ENCODE measurements at regions not wholly inside any gene's neighbourhood (a gene's known extent, or its start where the extent isn't known, plus 50 kb on each side); places are given as distances from the start of the nearest gene placed in this dataset.

DNA sequence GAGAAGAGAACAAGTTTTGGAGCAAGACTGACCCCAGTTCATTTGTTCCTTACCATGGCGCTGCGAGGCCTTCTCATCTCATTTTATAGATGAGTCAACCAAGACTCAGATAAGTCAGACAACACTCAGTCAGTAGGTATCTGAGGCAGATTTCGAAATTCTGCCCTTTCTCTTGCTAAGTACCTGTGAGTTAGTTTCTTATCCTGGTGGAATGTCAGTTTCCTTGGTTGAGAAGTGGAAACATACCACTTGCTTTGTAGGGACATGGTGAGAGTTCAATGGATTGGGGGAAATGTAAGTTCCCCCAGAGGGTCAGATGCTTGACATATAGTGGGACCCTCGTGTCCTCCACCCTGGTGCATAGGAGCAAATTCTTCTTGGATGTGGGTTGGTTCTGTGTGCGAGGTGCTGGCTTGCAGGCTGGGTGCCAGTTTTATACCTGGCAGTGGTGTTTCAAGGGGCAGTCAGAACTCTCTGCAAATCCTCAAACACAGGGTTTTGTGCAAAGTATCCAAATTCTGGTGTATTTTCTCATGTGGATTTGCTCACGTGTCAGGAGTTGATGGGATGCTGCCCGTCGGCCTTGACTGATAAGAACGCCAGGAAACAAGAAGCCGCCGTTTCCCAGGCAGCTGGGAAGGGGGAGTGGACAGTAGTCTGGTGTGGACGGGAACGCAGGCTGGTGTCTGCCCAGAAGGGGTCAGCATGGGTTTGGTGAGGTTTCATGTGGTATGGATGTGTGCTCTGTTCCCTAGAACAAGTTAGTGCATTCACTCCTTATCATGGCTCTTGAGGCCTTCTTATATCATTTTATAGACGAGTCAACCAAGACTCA is 61.1 kb upstream of the CIBAR2 start:
- Histone ChIP-seq H3K4me2 (ENCODE audit: low read length) (no peak overlapping the region), H2BK120ac (ENCODE audit: low read depth, low read length) (no peak overlapping the region), H3K56ac (ENCODE audit: low read length) (peak overlapping the region; percentile 0), H3K36me3 (ENCODE audit: control insufficient read depth, insufficient read depth, low read length) (no peaks in the 10 kb centered on the region), H2BK15ac (replicated peaks; ENCODE audit: low read depth) (no peak overlapping the region), H3K27me3 (ENCODE audit: insufficient read depth, low read length, poor library complexity) (no peaks in the 10 kb centered on the region), H3K18ac (ENCODE audit: low read length) (no peak overlapping the region), H2BK5ac (ENCODE audit: low read length) (no peak overlapping the region), H3K4me3 (ENCODE audit: low read length) (no peak overlapping the region), H2AK5ac (ENCODE audit: low read length) (no peak overlapping the region), H3K9ac (ENCODE audit: low read length) (no peak overlapping the region), H3K4ac (ENCODE audit: low read depth, low read length) (no peak overlapping the region), H3K79me1 (ENCODE audit: low read length) (peaks cover 24% of the 10 kb centered on the region), H4K8ac (ENCODE audit: low read depth, low read length) (no peak overlapping the region), H3K4me1 (ENCODE audit: control insufficient read depth, low read depth, low read length) (peaks cover 10% of the 10 kb centered on the region), H3K23ac (ENCODE audit: low read length) (peak overlapping the region; percentile 48), H3K79me2 (ENCODE audit: control insufficient read depth, insufficient read depth, low read length) (peaks cover 60% of the 10 kb centered on the region), H4K5ac (ENCODE audit: low read length) (no peak overlapping the region), H3K27ac (ENCODE audit: low read depth, low read length) (no peak overlapping the region)
- peak; percentile 80 for DNase-seq
- no CpG with 5 or more reads among the region's 14 CpGs for WGBS (ENCODE audit: extremely low coverage, insufficient coverage, low lambda C conversion rate)

DNA sequence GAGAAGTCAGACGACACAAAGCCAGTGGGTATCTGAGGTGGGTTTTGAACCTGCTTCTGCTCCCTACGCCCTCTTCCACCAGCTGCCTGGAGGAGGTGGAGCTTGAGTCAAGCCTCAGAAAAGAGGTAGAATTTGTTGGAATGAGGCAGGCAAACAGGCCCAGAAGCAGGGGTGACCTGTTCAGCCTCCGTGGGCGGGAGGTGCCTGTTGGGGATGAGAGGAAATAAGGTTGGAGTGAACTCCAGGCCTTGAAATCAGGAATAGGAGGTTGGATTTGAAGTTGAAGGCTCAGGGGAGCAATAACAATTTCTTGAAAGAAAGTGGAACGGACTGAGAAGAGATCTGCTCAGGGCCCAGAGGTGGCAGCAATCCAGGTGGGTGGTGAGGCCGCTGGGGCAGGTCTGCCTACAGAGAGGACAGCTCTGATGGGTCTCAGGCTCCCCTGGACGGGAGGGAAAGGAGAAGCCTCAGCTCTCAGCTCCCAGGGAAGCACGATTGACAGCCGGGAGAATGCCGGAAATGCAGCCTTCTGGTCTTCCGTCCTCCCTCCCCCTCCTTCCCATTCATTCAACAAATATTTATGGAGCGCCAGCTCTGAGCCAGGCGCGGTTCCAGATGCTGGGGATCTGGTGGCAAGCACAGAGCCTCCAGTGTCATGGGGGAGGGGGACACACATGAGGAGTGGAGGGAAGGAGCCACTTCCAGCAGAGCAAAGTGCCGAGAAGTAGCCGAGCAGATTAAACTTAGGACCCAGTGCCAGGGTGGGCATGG is 61.9 kb upstream of the CIBAR2 start:
- H3K9ac ChIP-seq (ENCODE audit: low read length), result peak overlapping the region; percentile 43
- no CpG with 5 or more reads among the region's 16 CpGs for WGBS (ENCODE audit: extremely low coverage, insufficient coverage, low lambda C conversion rate)
- H4K5ac ChIP-seq (ENCODE audit: low read length), result no peak overlapping the region
- H2BK120ac ChIP-seq (ENCODE audit: low read depth, low read length), result no peak overlapping the region
- no peak overlapping the region for H4K8ac ChIP-seq (ENCODE audit: low read depth, low read length)
- no peak overlapping the region for H3K4me2 ChIP-seq (ENCODE audit: low read length)
- no peak overlapping the region for H2BK5ac ChIP-seq (ENCODE audit: low read length)
- H3K23ac ChIP-seq (ENCODE audit: low read length), result no peak overlapping the region
- peaks cover 62% of the 10 kb centered on the region for H3K79me2 ChIP-seq (ENCODE audit: control insufficient read depth, insufficient read depth, low read length)
- H3K79me1 ChIP-seq (ENCODE audit: low read length), result peaks cover 27% of the 10 kb centered on the region
- no peak overlapping the region for H2AK5ac ChIP-seq (ENCODE audit: low read length)
- no peak overlapping the region for H2BK15ac ChIP-seq (replicated peaks; ENCODE audit: low read depth)
- peak overlapping the region; percentile 11 for H3K18ac ChIP-seq (ENCODE audit: low read length)
- H3K4me3 ChIP-seq (ENCODE audit: low read length), result no peak overlapping the region
- H3K27ac ChIP-seq (ENCODE audit: low read depth, low read length), result peak overlapping the region; percentile 10
- H3K4ac ChIP-seq (ENCODE audit: low read depth, low read length), result no peak overlapping the region
- H3K56ac ChIP-seq (ENCODE audit: low read length), result no peak overlapping the region
- no peaks in the 10 kb centered on the region for H3K36me3 ChIP-seq (ENCODE audit: control insufficient read depth, insufficient read depth, low read length)
- peak; percentile 85 for DNase-seq
- peaks cover 10% of the 10 kb centered on the region for H3K4me1 ChIP-seq (ENCODE audit: control insufficient read depth, low read depth, low read length)
- H3K27me3 ChIP-seq (ENCODE audit: insufficient read depth, low read length, poor library complexity), result no peaks in the 10 kb centered on the region

GRCh38 chr16:85174871-85175723 is 62.8 kb upstream of the CIBAR2 start:
- H3K79me2 ChIP-seq (ENCODE audit: control insufficient read depth, insufficient read depth, low read length), result peaks cover 69% of the 10 kb centered on the region
- no peak overlapping the region for H2BK120ac ChIP-seq (ENCODE audit: low read depth, low read length)
- H2BK15ac ChIP-seq (replicated peaks; ENCODE audit: low read depth), result no peak overlapping the region
- H3K4me2 ChIP-seq (ENCODE audit: low read length), result no peak overlapping the region
- no peak overlapping the region for H2BK5ac ChIP-seq (ENCODE audit: low read length)
- H4K5ac ChIP-seq (ENCODE audit: low read length), result no peak overlapping the region
- H3K79me1 ChIP-seq (ENCODE audit: low read length), result peaks cover 31% of the 10 kb centered on the region
- no peak overlapping the region for H2AK5ac ChIP-seq (ENCODE audit: low read length)
- no peak overlapping the region for H3K27ac ChIP-seq (ENCODE audit: low read depth, low read length)
- no peaks in the 10 kb centered on the region for H3K36me3 ChIP-seq (ENCODE audit: control insufficient read depth, insufficient read depth, low read length)
- no peaks in the 10 kb centered on the region for H3K27me3 ChIP-seq (ENCODE audit: insufficient read depth, low read length, poor library complexity)
- peak overlapping the region; percentile 38 for H3K56ac ChIP-seq (ENCODE audit: low read length)
- H3K4ac ChIP-seq (ENCODE audit: low read depth, low read length), result no peak overlapping the region
- no peak overlapping the region for H4K8ac ChIP-seq (ENCODE audit: low read depth, low read length)
- no peak overlapping the region for H3K9ac ChIP-seq (ENCODE audit: low read length)
- H3K4me3 ChIP-seq (ENCODE audit: low read length), result no peak overlapping the region
- peaks cover 10% of the 10 kb centered on the region for H3K4me1 ChIP-seq (ENCODE audit: control insufficient read depth, low read depth, low read length)
- no peak overlapping the region for H3K18ac ChIP-seq (ENCODE audit: low read length)
- WGBS (ENCODE audit: extremely low coverage, insufficient coverage, low lambda C conversion rate), result no CpG with 5 or more reads among the region's 26 CpGs
- DNase-seq, result no peak
- H3K23ac ChIP-seq (ENCODE audit: low read length), result no peak overlapping the region

- no peak overlapping the region for H3K4me3 ChIP-seq (ENCODE audit: low read length)
- WGBS (ENCODE audit: extremely low coverage, insufficient coverage, low lambda C conversion rate), result no CpG with 5 or more reads among the region's 10 CpGs
Measured at GRCh38 chr16:85175724-85176233, 63.5 kb upstream of the CIBAR2 start.

DNA sequence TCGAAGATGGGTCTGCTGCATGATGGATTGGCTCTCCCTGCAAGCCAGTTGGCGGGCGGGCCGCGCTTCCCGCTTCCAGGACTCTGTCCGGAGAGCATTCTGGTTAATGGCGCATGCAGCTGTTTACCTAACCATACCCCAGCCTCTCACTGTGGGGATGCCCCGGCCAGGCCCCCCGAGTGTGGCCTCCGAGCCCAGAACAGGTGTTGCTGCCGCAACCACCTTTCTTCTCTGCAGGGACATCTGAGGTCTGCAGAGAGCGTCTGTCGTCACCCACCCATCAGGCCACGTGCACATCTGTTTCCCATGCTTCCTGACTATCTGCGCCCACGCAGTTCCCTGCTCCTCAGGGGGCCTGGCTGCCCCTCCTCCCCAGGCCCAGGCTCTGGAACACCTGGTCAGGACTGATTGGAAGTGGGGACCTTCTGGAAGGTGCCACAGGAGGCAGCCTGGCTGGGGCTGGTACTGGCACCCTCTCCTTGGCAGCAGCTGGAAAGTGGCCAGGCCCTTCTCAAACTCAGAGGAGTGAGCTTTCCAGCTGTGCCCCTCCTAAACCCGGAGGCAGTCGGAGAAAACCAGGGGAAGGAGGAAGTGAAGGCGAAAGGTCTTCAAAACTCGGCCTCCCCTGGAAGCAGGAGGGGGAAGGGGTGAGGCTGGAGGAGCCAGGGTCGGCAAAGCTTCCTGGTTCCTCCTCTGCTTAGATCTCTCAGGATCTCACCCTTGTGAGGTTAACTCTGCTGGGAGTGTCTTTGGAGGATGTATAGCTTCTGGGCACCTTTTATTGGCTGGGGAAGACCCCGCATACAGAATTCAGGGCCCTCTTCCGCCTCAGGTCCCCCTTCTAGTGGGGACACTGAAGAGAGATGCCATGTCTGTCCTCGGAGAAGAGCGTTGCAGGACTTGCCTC is 64.5 kb upstream of the CIBAR2 start:
- H3K79me1 ChIP-seq (ENCODE audit: low read length), result peaks cover 30% of the 10 kb centered on the region
- H3K27ac ChIP-seq (ENCODE audit: low read depth, low read length), result no peak overlapping the region
- H3K18ac ChIP-seq (ENCODE audit: low read length), result no peak overlapping the region
- H4K8ac ChIP-seq (ENCODE audit: low read depth, low read length), result no peak overlapping the region
- no peak for DNase-seq
- H2AK5ac ChIP-seq (ENCODE audit: low read length), result no peak overlapping the region
- H2BK5ac ChIP-seq (ENCODE audit: low read length), result no peak overlapping the region
- no peak overlapping the region for H3K4me2 ChIP-seq (ENCODE audit: low read length)
- no peak overlapping the region for H3K56ac ChIP-seq (ENCODE audit: low read length)
- no peak overlapping the region for H2BK15ac ChIP-seq (replicated peaks; ENCODE audit: low read depth)
- no peak overlapping the region for H4K5ac ChIP-seq (ENCODE audit: low read length)
- H3K23ac ChIP-seq (ENCODE audit: low read length), result no peak overlapping the region
- H3K4me3 ChIP-seq (ENCODE audit: low read length), result no peak overlapping the region
- H3K4ac ChIP-seq (ENCODE audit: low read depth, low read length), result no peak overlapping the region
- H2BK120ac ChIP-seq (ENCODE audit: low read depth, low read length), result no peak overlapping the region
- no peaks in the 10 kb centered on the region for H3K27me3 ChIP-seq (ENCODE audit: insufficient read depth, low read length, poor library complexity)
- peaks cover 9% of the 10 kb centered on the region for H3K4me1 ChIP-seq (ENCODE audit: control insufficient read depth, low read depth, low read length)
- no peak overlapping the region for H3K9ac ChIP-seq (ENCODE audit: low read length)
- H3K79me2 ChIP-seq (ENCODE audit: control insufficient read depth, insufficient read depth, low read length), result peaks cover 70% of the 10 kb centered on the region
- H3K36me3 ChIP-seq (ENCODE audit: control insufficient read depth, insufficient read depth, low read length), result no peaks in the 10 kb centered on the region
- no CpG with 5 or more reads among the region's 26 CpGs for WGBS (ENCODE audit: extremely low coverage, insufficient coverage, low lambda C conversion rate)

More at GRCh38 chr16:85175724-85176233, 63.5 kb upstream of the CIBAR2 start:
- H2AK5ac ChIP-seq (ENCODE audit: low read length), result no peak overlapping the region
- H2BK120ac ChIP-seq (ENCODE audit: low read depth, low read length), result no peak overlapping the region
- H3K18ac ChIP-seq (ENCODE audit: low read length), result no peak overlapping the region
- H2BK5ac ChIP-seq (ENCODE audit: low read length), result no peak overlapping the region
- no peak overlapping the region for H3K9ac ChIP-seq (ENCODE audit: low read length)
- H3K27me3 ChIP-seq (ENCODE audit: insufficient read depth, low read length, poor library complexity), result no peaks in the 10 kb centered on the region
- H3K27ac ChIP-seq (ENCODE audit: low read depth, low read length), result no peak overlapping the region
- no peak overlapping the region for H4K8ac ChIP-seq (ENCODE audit: low read depth, low read length)
- no peak overlapping the region for H3K4ac ChIP-seq (ENCODE audit: low read depth, low read length)
- DNase-seq, result no peak
- H3K36me3 ChIP-seq (ENCODE audit: control insufficient read depth, insufficient read depth, low read length), result no peaks in the 10 kb centered on the region
- H3K56ac ChIP-seq (ENCODE audit: low read length), result no peak overlapping the region
- no peak overlapping the region for H3K4me2 ChIP-seq (ENCODE audit: low read length)
- H3K79me1 ChIP-seq (ENCODE audit: low read length), result peaks cover 33% of the 10 kb centered on the region
- no peak overlapping the region for H3K23ac ChIP-seq (ENCODE audit: low read length)
- H3K79me2 ChIP-seq (ENCODE audit: control insufficient read depth, insufficient read depth, low read length), result peaks cover 72% of the 10 kb centered on the region
- peaks cover 10% of the 10 kb centered on the region for H3K4me1 ChIP-seq (ENCODE audit: control insufficient read depth, low read depth, low read length)
- no peak overlapping the region for H4K5ac ChIP-seq (ENCODE audit: low read length)
- no peak overlapping the region for H2BK15ac ChIP-seq (replicated peaks; ENCODE audit: low read depth)

Measured in mesendoderm (in vitro differentiated cells).